Lower leg skin (tissue), 3 donors: ENCODE measurements at regions not wholly inside any gene's neighbourhood (a gene's known extent, or its start where the extent isn't known, plus 50 kb on each side); places are given as distances from the start of the nearest gene placed in this dataset.

Experiments
- POLR2A ChIP-seq, 2 donors: fragments of 450-650 bp; IDR thresholded peaks; one replicate each; pipeline ENCODE4 v1.6.1; 2016 to 2017; ENCODE audit warnings: antibody characterized with exemption in 2 of 2, mild to moderate bottlenecking in 1 of 2, moderate library complexity in 1 of 2
- TF ChIP-seq, protein P1 (sequence below), 3 donors: fragments of 450-650 bp; IDR thresholded peaks; one replicate each; pipeline ENCODE4 v1.5.1; 2016; ENCODE audit warnings: antibody characterized with exemption in 3 of 3, mild to moderate bottlenecking in 3 of 3, moderate library complexity in 2 of 3

DNA sequence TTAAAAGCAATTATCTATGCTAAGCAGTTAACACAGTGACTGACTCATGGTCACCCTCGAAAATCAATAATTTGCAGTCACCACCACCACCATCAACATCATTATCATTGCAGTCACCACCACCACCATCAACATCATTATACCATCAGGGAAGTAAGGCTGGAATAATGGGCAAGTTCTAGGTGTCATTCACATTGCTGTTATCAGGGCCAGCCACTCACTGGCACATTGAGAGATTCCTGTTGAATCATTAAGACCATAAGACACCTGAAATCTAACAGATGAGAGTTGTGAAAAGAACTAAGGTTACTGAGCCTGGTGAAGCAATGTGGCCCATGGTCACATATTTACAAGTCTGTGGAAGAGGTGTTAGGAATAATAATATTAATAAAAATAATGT lies 247.7 kb upstream of the BOD1L1 start:
- TF ChIP-seq, protein P1, sequence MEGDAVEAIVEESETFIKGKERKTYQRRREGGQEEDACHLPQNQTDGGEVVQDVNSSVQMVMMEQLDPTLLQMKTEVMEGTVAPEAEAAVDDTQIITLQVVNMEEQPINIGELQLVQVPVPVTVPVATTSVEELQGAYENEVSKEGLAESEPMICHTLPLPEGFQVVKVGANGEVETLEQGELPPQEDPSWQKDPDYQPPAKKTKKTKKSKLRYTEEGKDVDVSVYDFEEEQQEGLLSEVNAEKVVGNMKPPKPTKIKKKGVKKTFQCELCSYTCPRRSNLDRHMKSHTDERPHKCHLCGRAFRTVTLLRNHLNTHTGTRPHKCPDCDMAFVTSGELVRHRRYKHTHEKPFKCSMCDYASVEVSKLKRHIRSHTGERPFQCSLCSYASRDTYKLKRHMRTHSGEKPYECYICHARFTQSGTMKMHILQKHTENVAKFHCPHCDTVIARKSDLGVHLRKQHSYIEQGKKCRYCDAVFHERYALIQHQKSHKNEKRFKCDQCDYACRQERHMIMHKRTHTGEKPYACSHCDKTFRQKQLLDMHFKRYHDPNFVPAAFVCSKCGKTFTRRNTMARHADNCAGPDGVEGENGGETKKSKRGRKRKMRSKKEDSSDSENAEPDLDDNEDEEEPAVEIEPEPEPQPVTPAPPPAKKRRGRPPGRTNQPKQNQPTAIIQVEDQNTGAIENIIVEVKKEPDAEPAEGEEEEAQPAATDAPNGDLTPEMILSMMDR (IDR thresholded peaks at IDR 0.05) = no peak
- no peak for TF ChIP-seq POLR2A (IDR thresholded peaks at IDR 0.05)
